ENCODE measurements at regions not wholly inside any gene's neighbourhood (a gene's known extent, or its start where the extent isn't known, plus 50 kb on each side); places are given as distances from the start of the nearest gene placed in this dataset.
"Not testable (repeated sequence)": the region's sequence is repeated elsewhere in the genome, so short reads cannot be mapped to it uniquely, and the experiment has no call there.

- H3K9me3 ChIP-seq: peaks cover 0 to 13% (median 0%) of the 10 kb centered on the region in 11 donors
- intact Hi-C loops (cut with DNase I): no loop called here
Observed at GRCh38 chr18:62461591-62461990, 61.2 kb upstream of the ZCCHC2 start.

GRCh38 chr18:62464266-62464665 is 58.6 kb upstream of the ZCCHC2 start:
- peaks cover 0 to 23% (median 0%) of the 10 kb centered on the region in 11 donors for H3K9me3 ChIP-seq
- no peaks in the 10 kb centered on the region for H3K27me3 ChIP-seq
- 81 to 91% methylated on average over 1 of the region's 1 CpG for WGBS, 2 donors
- intact Hi-C loops (cut with DNase I): no loop called here
- DNase-seq: no peak
- TF ChIP-seq CTCF (IDR thresholded peaks at IDR 0.05): no peak
- no peak overlapping the region for H3K27ac ChIP-seq
- no peaks in the 10 kb centered on the region for H3K36me3 ChIP-seq
- ATAC-seq: no peak
- no peak overlapping the region for H3K4me3 ChIP-seq
- peaks cover 0 to 18% (median 0%) of the 10 kb centered on the region in 9 donors for H3K4me1 ChIP-seq

More at GRCh38 chr18:62461591-62461990, 61.2 kb upstream of the ZCCHC2 start:
- 92 to 100% methylated on average over 1 of the region's 1 CpG for WGBS, 2 donors
- Histone ChIP-seq H3K27me3 (no peaks in the 10 kb centered on the region), H3K36me3 (no peaks in the 10 kb centered on the region), H3K4me3 (no peak overlapping the region), H3K4me1 (peaks cover 0 to 20% (median 7%) of the 10 kb centered on the region in 9 donors), H3K27ac (no peak overlapping the region)
- ATAC-seq: no peak
- no peak for DNase-seq
- TF ChIP-seq CTCF (IDR thresholded peaks at IDR 0.05): no peak

- ATAC-seq; intact Hi-C loops (cut with DNase I); H3K4me1 ChIP-seq; H3K27me3 ChIP-seq; H3K4me3 ChIP-seq; DNase-seq; H3K27ac ChIP-seq; H3K36me3 ChIP-seq: not testable (repeated sequence)
- 91 to 93% methylated on average over 5 of the region's 5 CpGs for WGBS, 2 donors
- H3K9me3 ChIP-seq: peaks cover 0 to 66% (median 16%) of the 10 kb centered on the region in 11 donors
Observed at GRCh38 chr18:62469131-62469530, 53.7 kb upstream of the ZCCHC2 start.

Data from heart right ventricle (tissue), 16 donors.